ENCODE measurements at regions not wholly inside any gene's neighbourhood (a gene's known extent, or its start where the extent isn't known, plus 50 kb on each side); places are given as distances from the start of the nearest gene placed in this dataset.

- DNase-seq = no peak
Measured at GRCh38 chr3:29201604-29202003, 79.3 kb upstream of the RBMS3 start.

- no peak for DNase-seq
Measured at GRCh38 chr3:29202378-29202777, 78.5 kb upstream of the RBMS3 start.

- DNase-seq = no peak
Measured at GRCh38 chr3:29203851-29204250, 77.0 kb upstream of the RBMS3 start.

- DNase-seq = no peak
Measured at GRCh38 chr3:29207427-29207826, 73.4 kb upstream of the RBMS3 start.

- DNase-seq = no peak
Measured at GRCh38 chr3:29212789-29213433, 68.0 kb upstream of the RBMS3 start.

GRCh38 chr3:29214009-29214658, 66.7 kb upstream of the RBMS3 start:
- no peak for DNase-seq

GRCh38 chr3:29215948-29216347, 64.9 kb upstream of the RBMS3 start:
- no peak for DNase-seq

GRCh38 chr3:29226706-29227105, 54.2 kb upstream of the RBMS3 start:
- no peak for DNase-seq

- DNase-seq = no peak
Measured at GRCh38 chr3:29227307-29227706, 53.6 kb upstream of the RBMS3 start.
